ENCODE measurements at regions not wholly inside any gene's neighbourhood (a gene's known extent, or its start where the extent isn't known, plus 50 kb on each side); places are given as distances from the start of the nearest gene placed in this dataset.
A peak's percentile ranks its signal among the peaks of the same experiment; 100 is the strongest.

DNA sequence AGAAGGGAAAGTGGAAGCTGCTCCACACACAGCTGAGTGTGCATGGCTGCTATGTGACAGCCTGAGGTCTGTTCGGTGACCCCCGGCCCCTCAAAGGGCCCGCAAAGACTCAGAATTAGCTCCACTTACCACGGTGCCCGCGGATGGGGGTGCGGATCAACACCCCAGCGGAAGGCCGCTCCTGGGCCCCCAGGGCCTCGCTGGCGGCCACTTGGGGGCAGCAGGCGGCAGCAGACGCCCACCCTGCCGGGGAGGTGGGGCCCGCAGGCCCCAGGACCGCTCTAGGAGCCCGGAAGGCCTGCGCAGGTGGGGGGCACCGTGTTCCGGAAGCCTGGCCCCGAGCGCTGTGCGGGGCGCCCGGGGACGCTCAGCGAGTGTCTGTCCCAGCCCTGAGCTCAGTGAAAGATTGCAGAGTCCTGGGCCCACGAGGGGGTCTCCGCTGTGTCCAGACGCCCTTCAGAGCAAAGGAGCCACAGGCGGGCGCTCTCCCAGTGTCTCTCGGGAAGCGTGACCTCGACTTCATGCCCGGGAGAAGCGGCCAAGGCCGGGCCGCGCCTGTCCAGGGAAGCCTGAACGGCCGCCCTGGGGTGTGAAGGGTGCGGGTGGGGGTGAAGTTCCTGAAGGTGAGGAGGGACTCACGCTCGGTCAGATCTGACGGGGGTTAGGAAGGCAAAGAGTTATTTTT lies 118.7 kb downstream of the VAPA start:
- DNase-seq (ENCODE audit: low read depth, low spot score) = no peak

DNA sequence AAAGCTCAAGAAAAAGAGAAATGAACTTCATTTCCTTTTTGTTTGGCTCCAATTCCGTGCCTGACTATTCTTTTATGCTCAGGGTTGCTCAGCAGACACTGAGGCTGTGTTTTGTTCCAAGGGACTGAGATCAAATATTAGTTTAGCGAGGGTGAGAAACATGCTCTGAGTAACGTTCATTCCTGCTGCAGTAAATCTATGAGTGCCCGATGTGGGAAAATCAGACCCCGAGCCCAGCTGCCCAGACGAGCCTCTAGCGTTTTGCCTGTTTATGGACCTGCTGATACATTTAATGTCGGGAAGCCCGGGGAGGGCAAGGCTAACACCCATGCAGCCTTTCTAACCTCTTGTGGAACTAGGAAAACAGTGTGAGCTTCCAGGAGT lies 119.2 kb downstream of the VAPA start:
- DNase-seq (ENCODE audit: low read depth, low spot score) = no peak
- no peak overlapping the region for H3K27ac ChIP-seq

More for the DNA sequence above, 118.7 kb downstream of the VAPA start:
- no peak overlapping the region for H3K27ac ChIP-seq

DNA sequence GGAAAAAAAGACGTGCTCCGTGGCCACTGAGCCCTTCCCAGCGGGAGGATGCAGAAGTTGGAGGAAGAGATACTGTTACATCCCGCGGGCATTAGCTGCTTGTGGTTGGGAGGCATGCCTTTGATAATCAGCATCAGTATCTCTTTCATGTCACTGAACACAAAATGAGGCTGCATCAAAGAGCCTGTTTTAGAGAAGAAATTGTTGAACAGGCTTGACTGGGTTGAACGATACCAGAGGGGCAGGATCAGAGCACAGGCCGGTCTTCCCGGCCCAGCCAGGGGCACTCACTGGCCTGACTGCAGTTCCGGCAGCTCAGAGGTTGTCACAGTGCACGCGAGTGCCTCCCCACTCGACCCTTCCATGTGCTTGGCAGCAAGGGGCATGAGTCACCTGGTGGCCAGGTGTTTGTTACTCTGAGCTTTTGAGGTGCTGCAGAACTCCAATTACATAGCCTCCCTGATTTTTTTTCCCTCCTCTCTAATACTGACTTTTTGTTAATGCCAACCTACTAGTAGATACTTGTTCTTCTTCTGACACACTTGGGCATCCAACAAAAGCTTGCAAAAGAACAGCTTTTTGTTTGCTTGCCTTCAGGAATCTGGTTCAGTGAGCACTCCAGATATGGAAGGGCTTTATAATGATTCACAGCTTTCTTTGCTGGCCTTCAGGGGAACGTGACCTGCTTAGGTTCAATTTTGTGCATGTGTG lies 121.6 kb downstream of the VAPA start:
- DNase-seq (ENCODE audit: low read depth, low spot score) = peak; percentile 75
- H3K27ac ChIP-seq = peak overlapping the region; percentile 11

DNA sequence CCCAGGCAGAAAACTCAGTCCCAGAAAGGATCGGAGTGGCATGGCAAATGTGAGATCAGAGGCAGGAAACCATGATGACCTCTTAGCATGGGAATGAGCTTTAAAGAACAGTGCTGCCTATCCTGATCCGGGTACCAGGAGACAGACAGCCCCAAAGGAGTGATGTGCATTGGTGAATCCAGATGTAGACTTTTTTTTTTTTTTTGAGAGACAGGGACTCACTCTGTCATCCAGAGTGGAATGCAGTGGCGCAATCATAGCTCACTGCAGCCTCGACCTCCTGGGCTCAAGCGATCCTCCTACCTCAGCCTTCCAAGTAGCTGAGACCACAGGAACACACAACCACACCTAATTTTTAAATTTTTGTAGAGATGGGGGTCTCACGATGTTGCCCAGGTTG lies 122.7 kb downstream of the VAPA start:
- DNase-seq (ENCODE audit: low read depth, low spot score) = no peak
- no peak overlapping the region for H3K27ac ChIP-seq

DNA sequence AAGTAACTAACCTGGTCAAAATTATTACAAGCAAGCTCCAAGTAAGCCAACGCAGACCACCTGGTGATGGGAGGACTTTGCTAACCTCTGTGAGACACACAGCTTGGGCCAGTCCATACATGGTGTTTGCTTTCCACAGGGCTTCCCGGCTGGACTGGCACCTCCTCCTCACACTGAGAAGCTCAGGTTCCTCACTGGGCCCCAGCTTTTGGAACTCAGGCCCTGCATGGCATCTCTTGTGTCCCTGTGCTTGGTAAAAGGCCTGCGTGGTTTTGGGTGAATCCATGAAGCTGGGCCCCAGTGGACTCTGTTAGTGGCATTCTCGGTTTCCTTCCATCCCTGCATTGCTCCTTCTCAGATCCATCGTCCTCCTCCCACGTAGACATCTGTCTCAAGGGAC lies 123.4 kb downstream of the VAPA start:
- DNase-seq (ENCODE audit: low read depth, low spot score) = no peak
- H3K27ac ChIP-seq = no peak overlapping the region

DNA sequence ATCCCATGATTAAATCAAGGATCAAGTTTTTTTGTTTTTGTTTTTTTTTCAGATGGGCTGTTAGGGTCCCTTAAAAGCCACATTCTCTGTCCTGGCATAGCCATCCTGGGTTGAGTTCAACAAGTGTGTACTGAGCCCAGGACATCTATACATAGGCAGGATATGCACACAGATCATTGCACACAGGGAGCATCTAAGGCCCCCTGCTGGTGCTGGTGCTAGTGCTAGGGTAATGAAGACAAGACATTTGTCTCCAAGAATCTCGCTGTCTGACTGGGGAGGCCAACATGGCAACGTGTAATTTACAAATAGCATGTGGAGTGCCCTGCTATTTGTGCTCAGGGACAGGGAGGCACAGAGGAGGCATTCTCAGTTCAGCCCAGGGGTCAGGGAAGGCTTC lies 124.5 kb downstream of the VAPA start:
- no peak for DNase-seq (ENCODE audit: low read depth, low spot score)
- H3K27ac ChIP-seq = no peak overlapping the region

DNA sequence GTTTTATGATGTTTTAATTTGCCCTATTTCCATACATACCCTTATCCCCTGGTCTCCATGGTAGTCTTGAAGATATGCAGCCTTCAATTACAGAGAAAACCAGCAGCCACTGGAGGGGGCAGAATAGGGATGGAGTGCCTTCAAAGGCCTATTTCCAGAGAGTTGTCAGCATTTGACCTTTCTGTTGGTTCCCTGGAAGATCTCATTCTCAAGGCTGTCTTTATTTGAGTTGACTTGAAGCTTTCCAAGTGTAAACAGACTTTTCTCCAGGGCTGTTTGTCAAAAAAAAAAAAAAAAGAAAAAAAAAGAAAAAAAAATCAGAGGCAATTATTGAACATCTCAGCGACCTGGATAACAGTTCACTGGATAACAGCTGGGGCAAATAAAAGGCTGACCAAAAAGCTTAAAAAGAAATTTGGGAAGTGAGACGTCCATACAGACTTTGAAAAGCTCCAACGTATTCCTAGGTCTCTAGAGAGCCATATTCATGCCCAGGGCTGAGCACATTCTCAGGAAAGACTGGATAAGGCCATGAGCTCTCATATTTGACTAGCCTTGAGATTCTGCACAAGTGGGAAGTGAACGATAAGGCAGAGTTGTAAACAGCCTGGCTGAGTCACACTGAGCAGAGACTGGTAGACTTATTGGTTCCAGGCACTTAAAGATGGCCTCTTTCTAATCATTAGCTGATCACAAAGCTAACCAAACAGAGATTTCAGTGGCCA lies 126.6 kb downstream of the VAPA start:
- no peak overlapping the region for H3K27ac ChIP-seq
- no peak for DNase-seq (ENCODE audit: low read depth, low spot score)

DNA sequence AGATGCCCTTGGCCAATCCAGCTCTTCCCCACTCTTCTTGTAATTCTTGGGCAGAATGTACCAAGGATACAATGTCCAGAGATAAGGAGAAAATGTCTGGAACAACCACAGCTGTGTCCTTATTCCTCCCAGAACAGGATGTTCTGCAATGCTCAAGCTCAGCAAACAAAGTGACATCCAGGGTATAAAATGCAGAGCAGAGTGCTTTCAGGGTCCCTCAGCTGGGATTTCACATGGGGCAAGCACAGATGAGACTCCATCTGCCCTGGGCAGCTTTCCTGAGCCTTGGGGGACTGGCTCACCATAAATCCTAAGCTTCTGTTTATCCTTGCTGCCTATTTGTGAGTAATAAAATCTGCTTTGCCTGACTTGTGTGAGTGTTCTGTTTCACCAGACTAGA lies 127.4 kb downstream of the VAPA start:
- DNase-seq (ENCODE audit: low read depth, low spot score) = no peak
- H3K27ac ChIP-seq = no peak overlapping the region

DNA sequence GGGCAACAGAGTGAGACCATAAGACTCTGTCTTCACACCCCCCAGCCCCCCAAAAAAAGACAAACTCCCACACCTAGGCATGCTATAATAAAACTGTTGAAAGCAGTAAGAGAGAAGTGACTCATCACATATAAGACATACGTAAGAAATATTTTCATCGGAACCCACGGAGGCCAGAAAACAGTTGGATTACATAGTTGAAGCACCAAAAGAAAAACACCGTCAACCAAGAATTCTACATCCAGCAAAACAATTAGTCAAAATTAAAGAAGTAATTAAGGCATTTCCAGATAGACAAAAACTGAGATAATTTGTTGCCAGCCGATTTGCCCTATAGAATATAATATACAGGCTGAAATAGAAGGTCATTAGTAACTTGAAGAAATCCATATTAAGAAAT lies 128.7 kb downstream of the VAPA start:
- DNase-seq (ENCODE audit: low read depth, low spot score) = no peak

DNA sequence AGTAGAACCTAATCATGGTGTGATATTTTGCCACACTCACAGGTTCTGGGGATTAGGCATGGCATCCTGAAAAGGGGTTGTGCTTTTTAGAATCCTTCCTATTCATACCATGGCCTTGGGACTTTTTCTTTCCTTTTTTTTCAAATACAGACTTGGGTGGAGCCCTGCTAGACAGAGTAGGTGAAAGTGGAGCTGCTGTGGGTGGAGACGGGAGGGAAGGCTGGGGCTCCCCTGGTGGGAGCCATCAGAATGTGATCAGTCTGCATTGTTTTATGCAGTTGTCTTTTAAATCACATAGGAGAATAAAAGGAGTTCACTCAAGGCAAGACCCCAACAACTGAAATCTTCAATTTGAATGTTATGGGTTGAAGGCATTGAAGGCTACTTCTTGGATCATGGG lies 130.2 kb downstream of the VAPA start:
- no peak overlapping the region for H3K27ac ChIP-seq
- no peak for DNase-seq (ENCODE audit: low read depth, low spot score)

More for the DNA sequence above, 128.7 kb downstream of the VAPA start:
- H3K27ac ChIP-seq = no peak overlapping the region

DNA sequence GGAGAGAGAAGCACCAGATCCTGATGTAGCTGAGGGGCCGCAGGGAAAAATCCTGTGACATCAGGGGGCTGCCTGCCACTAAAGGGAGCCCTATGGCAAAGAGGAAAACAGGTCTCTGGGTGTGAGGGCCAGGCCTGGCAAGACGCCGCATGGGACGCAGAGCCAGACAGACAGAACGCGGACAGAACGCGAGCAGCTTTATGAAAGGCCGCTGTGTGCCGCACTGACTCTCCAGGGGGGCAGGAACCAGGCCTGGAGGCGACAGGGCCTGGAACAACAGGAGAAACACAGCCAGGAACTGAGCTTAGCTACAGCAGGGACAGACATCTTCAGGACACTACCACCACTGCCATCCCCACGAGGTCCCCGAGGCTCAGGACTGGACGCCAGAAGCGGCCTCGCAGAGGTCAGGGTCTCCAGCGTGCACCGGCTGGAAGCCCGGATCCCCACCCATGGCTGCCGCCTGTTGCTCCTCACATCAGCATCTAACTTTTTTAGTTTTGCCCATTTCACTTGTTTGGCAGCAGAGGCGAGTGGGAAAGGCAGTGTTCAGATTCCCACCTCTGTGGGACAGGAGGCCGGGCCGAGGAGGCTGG lies 131.6 kb downstream of the VAPA start:
- no peak for DNase-seq (ENCODE audit: low read depth, low spot score)
- H3K27ac ChIP-seq = no peak overlapping the region

DNA sequence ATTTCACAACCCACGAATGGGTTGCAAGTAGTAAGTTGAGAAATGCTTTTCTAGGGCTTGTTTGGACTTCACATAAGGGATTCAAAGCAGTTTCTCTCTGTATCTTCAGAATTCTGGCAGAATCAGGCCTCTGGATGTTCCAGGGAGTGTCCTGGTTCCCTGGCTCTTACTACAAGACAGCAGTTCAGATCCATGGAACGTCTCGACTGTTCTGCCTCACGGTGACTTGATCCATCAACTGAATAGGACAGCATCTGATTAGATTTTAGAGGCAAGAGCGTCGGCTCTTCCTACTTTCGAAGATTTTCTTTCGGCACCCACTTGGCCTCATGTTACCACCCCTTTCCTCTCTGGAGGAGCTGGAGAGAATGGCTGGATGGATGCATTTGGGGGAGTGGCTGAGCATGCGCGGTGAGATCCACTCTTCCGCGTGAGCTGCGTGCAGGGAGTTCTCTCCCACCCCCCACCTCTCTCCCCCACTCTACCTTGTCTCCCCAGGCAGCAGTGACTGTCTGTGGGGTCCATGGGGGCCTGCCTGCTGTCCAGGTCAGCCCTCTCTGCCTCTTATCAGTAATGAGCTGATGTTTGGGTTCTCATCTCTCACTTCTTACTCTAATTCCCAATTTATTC lies 132.5 kb downstream of the VAPA start:
- no peak for DNase-seq (ENCODE audit: low read depth, low spot score)
- no peak overlapping the region for H3K27ac ChIP-seq

DNA sequence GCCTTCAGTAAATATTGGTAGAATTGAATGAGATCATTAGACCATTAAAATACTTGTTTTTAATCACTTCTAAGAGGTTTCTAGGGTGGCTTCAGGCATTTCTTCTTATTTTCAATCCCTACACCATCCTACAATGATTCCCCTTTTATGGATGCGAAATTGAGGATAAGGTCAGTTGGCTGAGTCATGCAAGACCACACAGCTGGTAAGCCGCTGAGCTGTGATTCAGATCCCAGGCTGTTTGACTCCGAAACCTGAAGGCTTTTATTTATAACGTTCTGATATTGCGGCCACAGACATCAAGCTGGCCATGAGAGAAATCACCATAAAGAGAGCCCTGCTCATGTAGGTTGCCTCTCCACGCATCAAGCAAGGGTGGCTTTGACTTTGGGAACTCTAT lies 133.4 kb downstream of the VAPA start:
- no peak for DNase-seq (ENCODE audit: low read depth, low spot score)
- no peak overlapping the region for H3K27ac ChIP-seq

DNA sequence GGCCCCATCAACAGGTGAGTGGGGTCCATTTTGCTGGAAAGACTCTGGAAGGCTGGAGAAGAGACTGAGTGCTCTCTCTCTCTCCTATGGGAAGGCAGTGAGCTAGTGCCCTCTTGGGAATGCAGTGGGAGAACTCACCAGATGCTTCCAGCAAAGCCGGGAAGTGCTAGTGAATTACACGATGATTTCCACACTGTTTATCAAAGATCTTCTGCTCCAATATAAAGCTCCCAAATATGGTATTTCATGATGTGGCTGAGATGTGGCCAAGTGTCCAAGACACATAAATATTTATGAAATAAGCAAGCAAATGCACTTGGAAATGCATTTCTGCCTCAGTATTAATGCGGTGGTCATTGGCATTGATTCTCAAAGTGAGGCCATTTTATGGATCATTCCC lies 135.9 kb downstream of the VAPA start:
- no peak for DNase-seq (ENCODE audit: low read depth, low spot score)
- H3K27ac ChIP-seq = no peak overlapping the region

DNA sequence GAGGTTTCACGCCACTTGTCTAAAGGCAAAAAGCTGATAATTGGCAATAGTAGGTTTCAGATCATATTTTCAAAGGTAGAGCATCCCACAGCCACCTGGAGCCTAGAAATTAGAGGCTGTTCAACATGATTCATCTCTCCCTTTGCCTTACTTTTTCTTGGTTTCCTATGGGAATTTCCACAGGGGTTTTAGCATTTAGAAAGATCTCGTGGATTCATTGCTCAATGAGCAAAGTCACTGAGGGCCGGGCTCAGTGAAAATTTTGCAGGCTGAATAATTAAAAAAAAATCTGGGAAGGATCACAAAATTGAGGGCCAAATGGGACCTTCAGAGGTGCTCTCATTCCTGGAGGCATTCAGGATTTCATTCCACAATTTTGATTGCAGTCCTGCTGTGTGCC lies 137.1 kb downstream of the VAPA start:
- no peak for DNase-seq (ENCODE audit: low read depth, low spot score)

DNA sequence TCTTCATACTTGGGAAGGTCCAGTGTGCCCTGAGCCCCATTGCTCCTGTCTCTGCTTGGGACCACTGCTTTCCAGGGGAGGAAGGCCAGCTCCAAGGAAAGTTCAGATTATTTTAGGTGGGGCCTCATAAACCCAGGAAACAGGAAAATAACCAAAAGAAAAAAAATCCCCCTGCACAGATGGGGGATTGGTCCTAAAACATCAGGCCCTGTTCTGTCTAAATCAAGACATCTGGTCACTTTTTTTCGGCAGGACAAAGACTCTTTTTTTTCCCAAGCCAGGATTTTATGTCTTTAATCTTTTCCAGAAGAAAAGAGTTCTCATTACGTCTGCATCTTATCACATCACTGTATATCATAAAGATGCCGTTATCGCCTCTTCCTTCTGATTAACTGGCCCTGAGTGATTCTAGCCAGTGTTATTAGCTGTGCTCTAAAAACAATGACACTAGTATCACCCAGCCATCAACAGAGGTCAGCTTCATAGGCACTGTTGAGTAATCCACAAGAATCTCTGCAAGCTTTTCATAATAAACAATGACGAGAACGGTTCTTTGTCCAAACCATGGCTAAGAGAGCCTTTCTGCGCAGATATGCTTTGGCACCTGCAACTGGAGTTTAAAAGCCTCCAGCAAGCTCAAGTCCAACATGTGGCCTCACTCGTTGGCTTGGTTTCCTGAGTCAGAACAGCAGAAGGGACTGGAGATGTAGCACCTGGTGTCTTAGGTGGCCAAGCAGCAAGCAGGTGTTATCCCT lies 138.2 kb downstream of the VAPA start:
- no peak overlapping the region for H3K27ac ChIP-seq
- DNase-seq (ENCODE audit: low read depth, low spot score) = no peak

More for the DNA sequence above, 137.1 kb downstream of the VAPA start:
- no peak overlapping the region for H3K27ac ChIP-seq

DNA sequence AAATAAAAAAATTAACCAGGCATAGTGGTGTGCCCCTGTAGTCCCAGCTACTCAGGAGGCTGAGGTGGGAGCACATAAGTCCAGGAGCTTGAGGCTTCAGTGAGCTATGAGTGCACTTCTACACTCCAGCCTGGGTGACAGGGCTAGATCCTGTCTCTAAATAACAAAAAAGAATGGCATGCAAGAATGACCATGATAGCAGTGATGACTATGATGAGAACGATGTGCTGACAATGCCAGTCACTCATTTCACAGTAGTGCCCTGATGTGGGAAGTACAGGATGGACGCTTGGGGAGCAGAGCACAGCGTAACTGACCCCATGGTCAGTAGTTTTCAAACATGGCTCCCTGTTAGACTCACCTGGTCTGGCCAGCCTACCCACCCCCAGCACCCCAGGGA lies 139.1 kb downstream of the VAPA start:
- DNase-seq (ENCODE audit: low read depth, low spot score) = no peak
- H3K27ac ChIP-seq = no peak overlapping the region

DNA sequence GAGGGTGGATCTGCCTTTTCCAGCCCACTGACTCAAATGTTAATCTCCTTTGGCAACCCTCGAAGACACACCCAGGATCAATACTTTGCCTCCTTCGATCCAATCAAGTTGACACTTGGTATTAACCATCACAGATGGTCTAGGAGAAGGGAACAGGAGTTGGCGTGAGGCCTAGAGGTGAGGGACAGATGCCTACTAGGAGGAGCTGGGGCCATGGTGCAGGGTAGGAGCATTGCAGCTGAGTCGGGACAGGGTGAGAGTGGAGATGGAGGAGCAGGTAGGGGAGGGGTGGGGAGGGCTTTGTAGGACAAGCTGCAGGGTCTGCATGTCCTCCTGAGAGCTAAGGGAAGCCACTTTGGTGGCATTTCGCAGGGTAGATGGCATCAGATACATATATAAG lies 140.0 kb downstream of the VAPA start:
- H3K27ac ChIP-seq = no peak overlapping the region
- DNase-seq (ENCODE audit: low read depth, low spot score) = no peak

DNA sequence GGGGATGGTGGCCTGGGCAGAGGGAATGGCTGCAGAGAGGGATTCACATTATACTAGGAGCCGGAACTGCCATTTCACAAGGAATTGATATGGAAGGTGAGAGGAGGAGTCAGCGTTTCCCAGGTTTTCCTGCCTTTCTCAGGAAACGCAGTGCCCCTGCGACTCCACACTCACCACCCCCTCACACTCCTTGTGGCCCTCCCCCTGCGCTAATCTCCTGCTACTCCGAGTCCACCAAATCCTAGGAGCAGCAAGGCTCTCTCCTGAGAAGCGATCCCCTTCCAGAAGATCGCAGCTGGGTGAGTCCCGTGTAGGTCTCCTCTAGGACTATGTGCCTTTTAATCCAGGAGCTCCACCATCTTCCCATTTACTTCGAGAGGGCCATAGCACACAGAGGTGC lies 140.6 kb downstream of the VAPA start:
- no peak overlapping the region for H3K27ac ChIP-seq
- no peak for DNase-seq (ENCODE audit: low read depth, low spot score)

Data from epithelial cell of prostate (primary cell).